ENCODE measurements at regions not wholly inside any gene's neighbourhood (a gene's known extent, or its start where the extent isn't known, plus 50 kb on each side); places are given as distances from the start of the nearest gene placed in this dataset.

DNA sequence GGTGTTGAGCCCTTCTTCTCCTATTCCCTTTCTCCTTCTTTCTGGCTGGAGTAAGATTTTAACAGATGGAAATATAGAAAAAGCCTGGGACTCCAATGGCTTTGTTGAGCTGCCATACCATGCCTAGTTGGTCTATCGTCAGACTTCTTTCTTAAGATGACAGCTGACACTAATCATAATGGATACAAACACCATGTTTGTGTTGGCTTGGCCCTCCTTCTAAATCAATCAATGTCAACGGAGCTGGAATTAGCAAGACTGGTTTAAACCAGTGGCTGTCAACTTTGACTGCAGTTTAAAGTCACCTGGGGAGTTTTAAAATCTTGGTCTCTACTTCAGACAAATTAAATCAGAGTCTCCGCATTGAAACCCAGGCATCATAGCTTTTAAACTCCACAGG is 264.5 kb upstream of the PRR16 start:
- Histone ChIP-seq H3K27ac (no peak overlapping the region), H3K4me3 (no peak overlapping the region), H3K4me2 (no peak overlapping the region), H3K4me1 (no peaks in the 10 kb centered on the region), H3K9me3 (no peaks in the 10 kb centered on the region)
- WGBS (ENCODE audit: missing lambda C conversion rate): 68% methylated on average over 3 of the region's 3 CpGs
- ATAC-seq: no peak
- POLR2A ChIA-PET: no interaction called here
- CTCF ChIA-PET: no interaction called here
- no peak for FAIRE-seq
- DNase-seq (ENCODE audit: low read depth in 1 of 2, low spot score in 1 of 2): no peak
- no peak for TF ChIP-seq HEYL (CRISPR knock-in tag; IDR thresholded peaks at IDR 0.05)
- TF ChIP-seq FOXS1 (CRISPR knock-in tag; IDR thresholded peaks at IDR 0.05): no peak
- TF ChIP-seq JUNB (IDR thresholded peaks at IDR 0.05): no peak
- no peak for TF ChIP-seq KDM1A (IDR thresholded peaks at IDR 0.05; ENCODE audit: low read depth)
- no peak for TF ChIP-seq EHMT2 (IDR thresholded peaks at IDR 0.05; ENCODE audit: low read depth)
- no peak for TF ChIP-seq MYC (IDR thresholded peaks at IDR 0.05; ENCODE audit: borderline replicate concordance, low read length)
- TF ChIP-seq ZC3H11A (IDR thresholded peaks at IDR 0.05): no peak
- TF ChIP-seq CBX8 (IDR thresholded peaks at IDR 0.05): no peak
- no peak for TF ChIP-seq SREBF2 (IDR thresholded peaks at IDR 0.05)
- no peak for TF ChIP-seq CBX2 (IDR thresholded peaks at IDR 0.05; ENCODE audit: borderline replicate concordance, low read depth)
- TF ChIP-seq, protein P1, sequence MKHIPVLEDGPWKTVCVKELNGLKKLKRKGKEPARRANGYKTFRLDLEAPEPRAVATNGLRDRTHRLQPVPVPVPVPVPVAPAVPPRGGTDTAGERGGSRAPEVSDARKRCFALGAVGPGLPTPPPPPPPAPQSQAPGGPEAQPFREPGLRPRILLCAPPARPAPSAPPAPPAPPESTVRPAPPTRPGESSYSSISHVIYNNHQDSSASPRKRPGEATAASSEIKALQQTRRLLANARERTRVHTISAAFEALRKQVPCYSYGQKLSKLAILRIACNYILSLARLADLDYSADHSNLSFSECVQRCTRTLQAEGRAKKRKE (CRISPR knock-in tag; IDR thresholded peaks at IDR 0.05; ENCODE audit: low read depth): no peak
- no peak for TF ChIP-seq ZSCAN20 (CRISPR knock-in tag; IDR thresholded peaks at IDR 0.05)
- TF ChIP-seq POLR2A (IDR thresholded peaks at IDR 0.05; ENCODE audit: low read length): no peak
- TF ChIP-seq EHF (CRISPR knock-in tag; IDR thresholded peaks at IDR 0.05): no peak
- TF ChIP-seq FOSB (CRISPR knock-in tag; IDR thresholded peaks at IDR 0.05): no peak
- TF ChIP-seq RNF2 (IDR thresholded peaks at IDR 0.05; ENCODE audit: borderline replicate concordance, low read depth): no peak
- TF ChIP-seq MAFK (IDR thresholded peaks at IDR 0.05; ENCODE audit: partially characterized antibody): no peak
- TF ChIP-seq NPAS2 (CRISPR knock-in tag; IDR thresholded peaks at IDR 0.05; ENCODE audit: borderline replicate concordance): no peak
- no peak for TF ChIP-seq PHF8 (IDR thresholded peaks at IDR 0.05; ENCODE audit: borderline replicate concordance, low read depth)

DNA sequence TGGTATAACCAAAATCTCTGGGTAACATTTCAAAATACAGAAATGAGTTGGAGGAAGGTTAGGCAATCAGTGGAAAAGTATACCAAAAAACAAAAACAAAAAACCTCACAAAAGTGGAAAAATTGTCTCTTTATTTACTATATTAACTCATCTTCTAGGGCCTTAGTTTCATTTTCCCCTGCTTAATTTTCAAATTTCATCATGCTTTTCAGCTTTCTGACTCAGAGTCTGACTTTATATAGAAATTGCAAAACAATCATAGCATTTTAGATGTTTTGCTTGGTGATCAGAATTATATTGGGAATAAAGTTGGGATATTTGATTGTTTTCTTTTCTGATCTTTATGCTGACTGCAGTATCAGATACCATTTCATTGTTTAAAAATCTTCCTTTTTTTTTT is 257.0 kb upstream of the PRR16 start:
- TF ChIP-seq, protein P2, sequence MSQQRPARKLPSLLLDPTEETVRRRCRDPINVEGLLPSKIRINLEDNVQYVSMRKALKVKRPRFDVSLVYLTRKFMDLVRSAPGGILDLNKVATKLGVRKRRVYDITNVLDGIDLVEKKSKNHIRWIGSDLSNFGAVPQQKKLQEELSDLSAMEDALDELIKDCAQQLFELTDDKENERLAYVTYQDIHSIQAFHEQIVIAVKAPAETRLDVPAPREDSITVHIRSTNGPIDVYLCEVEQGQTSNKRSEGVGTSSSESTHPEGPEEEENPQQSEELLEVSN (IDR thresholded peaks at IDR 0.05; ENCODE audit: borderline replicate concordance, low read depth): no peak
- no peak for TF ChIP-seq FOSB (CRISPR knock-in tag; IDR thresholded peaks at IDR 0.05)
- no peak for TF ChIP-seq ZNF302 (CRISPR knock-in tag; IDR thresholded peaks at IDR 0.05)
- TF ChIP-seq HDAC2 (IDR thresholded peaks at IDR 0.05): no peak
- TF ChIP-seq MAFK (IDR thresholded peaks at IDR 0.05; ENCODE audit: partially characterized antibody): no peak
- no peak for TF ChIP-seq EHMT2 (IDR thresholded peaks at IDR 0.05; ENCODE audit: low read depth)
- TF ChIP-seq NPAS2 (CRISPR knock-in tag; IDR thresholded peaks at IDR 0.05; ENCODE audit: borderline replicate concordance): no peak
- TF ChIP-seq CEBPB (IDR thresholded peaks at IDR 0.05): no peak
- TF ChIP-seq, protein P3, sequence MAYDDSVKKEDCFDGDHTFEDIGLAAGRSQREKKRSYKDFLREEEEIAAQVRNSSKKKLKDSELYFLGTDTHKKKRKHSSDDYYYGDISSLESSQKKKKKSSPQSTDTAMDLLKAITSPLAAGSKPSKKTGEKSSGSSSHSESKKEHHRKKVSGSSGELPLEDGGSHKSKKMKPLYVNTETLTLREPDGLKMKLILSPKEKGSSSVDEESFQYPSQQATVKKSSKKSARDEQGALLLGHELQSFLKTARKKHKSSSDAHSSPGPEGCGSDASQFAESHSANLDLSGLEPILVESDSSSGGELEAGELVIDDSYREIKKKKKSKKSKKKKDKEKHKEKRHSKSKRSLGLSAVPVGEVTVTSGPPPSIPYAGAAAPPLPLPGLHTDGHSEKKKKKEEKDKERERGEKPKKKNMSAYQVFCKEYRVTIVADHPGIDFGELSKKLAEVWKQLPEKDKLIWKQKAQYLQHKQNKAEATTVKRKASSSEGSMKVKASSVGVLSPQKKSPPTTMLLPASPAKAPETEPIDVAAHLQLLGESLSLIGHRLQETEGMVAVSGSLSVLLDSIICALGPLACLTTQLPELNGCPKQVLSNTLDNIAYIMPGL (CRISPR knock-in tag; IDR thresholded peaks at IDR 0.05; ENCODE audit: borderline replicate concordance): no peak
- TF ChIP-seq RNF2 (IDR thresholded peaks at IDR 0.05; ENCODE audit: borderline replicate concordance, low read depth): no peak
- TF ChIP-seq JUN (IDR thresholded peaks at IDR 0.05): no peak
- FAIRE-seq (no peak), DNase-seq (ENCODE audit: low read depth in 1 of 2, low spot score in 1 of 2) (no peak), ATAC-seq (no peak)
- Histone ChIP-seq H3K27ac (no peak overlapping the region), H3K4me1 (no peaks in the 10 kb centered on the region), H3K4me3 (no peak overlapping the region), H3K9me3 (no peaks in the 10 kb centered on the region), H3K4me2 (no peak overlapping the region)
- CTCF ChIA-PET: no interaction called here
- POLR2A ChIA-PET: no interaction called here

Measured in A549 (cell line).